ENCODE measurements at regions not wholly inside any gene's neighbourhood (a gene's known extent, or its start where the extent isn't known, plus 50 kb on each side); places are given as distances from the start of the nearest gene placed in this dataset.

DNA sequence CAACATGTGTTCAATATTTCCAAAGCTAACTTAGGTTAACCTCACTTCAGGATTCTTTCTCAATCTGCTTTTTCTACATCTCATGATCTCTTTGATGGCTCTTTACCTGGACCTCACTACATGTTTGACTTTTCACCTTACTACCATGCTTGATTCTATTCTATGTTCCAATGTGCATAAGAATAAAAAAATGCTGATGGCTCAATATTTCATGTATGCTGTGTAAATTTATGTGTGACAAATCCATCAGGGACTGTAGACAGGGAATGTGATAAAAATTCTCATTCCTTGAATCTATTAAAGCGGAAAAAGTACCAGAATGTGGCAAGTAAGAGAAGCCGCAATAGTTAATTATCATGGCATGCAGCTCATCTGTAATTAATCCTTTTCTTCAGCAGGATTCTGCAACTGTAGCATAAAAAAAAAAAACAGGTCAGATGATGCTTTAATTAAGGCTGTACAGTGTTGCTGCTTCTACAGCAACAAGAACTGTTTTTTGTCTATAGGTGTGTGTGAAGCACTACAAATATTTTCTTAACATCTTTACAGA lies 276.9 kb upstream of the PRKD1 start:
- TF ChIP-seq, protein P1, sequence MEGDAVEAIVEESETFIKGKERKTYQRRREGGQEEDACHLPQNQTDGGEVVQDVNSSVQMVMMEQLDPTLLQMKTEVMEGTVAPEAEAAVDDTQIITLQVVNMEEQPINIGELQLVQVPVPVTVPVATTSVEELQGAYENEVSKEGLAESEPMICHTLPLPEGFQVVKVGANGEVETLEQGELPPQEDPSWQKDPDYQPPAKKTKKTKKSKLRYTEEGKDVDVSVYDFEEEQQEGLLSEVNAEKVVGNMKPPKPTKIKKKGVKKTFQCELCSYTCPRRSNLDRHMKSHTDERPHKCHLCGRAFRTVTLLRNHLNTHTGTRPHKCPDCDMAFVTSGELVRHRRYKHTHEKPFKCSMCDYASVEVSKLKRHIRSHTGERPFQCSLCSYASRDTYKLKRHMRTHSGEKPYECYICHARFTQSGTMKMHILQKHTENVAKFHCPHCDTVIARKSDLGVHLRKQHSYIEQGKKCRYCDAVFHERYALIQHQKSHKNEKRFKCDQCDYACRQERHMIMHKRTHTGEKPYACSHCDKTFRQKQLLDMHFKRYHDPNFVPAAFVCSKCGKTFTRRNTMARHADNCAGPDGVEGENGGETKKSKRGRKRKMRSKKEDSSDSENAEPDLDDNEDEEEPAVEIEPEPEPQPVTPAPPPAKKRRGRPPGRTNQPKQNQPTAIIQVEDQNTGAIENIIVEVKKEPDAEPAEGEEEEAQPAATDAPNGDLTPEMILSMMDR (IDR thresholded peaks at IDR 0.05) = no peak
- no peak for TF ChIP-seq POLR2A (IDR thresholded peaks at IDR 0.05)

Measured in lower leg skin (tissue), 3 donors.